A549 (cell line): ENCODE measurements at regions not wholly inside any gene's neighbourhood (a gene's known extent, or its start where the extent isn't known, plus 50 kb on each side); places are given as distances from the start of the nearest gene placed in this dataset.

Experiments used
- ATAC-seq, 2 experiments: fragments of 200-7000 bp in 1 of 2; fragments of >200 bp in 1 of 2; cut with Nextera tagmentation in 1 of 2; cut with Tn5 transposase in 1 of 2; 3 replicates each; pipeline versions ENCODE4 v1.8.0 to v1.9.1; 2018 to 2020; ENCODE audit warnings: mild to moderate bottlenecking in 1 of 2, moderate library complexity in 1 of 2
- CTCF ChIA-PET: fragments of 300-600 bp; sonication (Branson Sonifier 250); formaldehyde crosslinking; extraction: SDS; loops from one replicate; lab custom pipeline; 2021; ENCODE audit warnings: antibody characterized with exemption, inconsistent platforms; lab: Yijun Ruan, JAX
- POLR2A ChIA-PET: fragments of 350-600 bp; formaldehyde crosslinking; extraction: SDS; loops from one replicate; lab custom pipeline; 2021; ENCODE audit warnings: antibody characterized with exemption, inconsistent platforms; lab: Yijun Ruan, JAX
- DNase-seq, 2 experiments: peaks; one replicate each; pipeline versions ENCODE4 v3.0.0 to v3.0.0-alpha.2; 2011 to 2016; ENCODE audit warnings: low read depth in 1 of 2, low spot score in 1 of 2
- FAIRE-seq: peaks from 2 replicates; lab custom pipeline; 2011; peaks lifted over from hg19 to GRCh38; lab: Jason Lieb, UNC
- H3K27ac ChIP-seq, 2 experiments: fragments of >200 bp; sonication (Bioruptor Twin); formaldehyde crosslinking; 3 replicates each; pipeline ENCODE4 v1.5.1; 2016 to 2017
- H3K4me1 ChIP-seq: fragments of >200 bp; sonication (Bioruptor Twin); formaldehyde crosslinking; 3 replicates; pipeline ENCODE4 v1.6.1; 2016
- H3K4me2 ChIP-seq: fragments of >200 bp; sonication (Bioruptor Twin); formaldehyde crosslinking; 3 replicates; pipeline ENCODE4 v1.6.1; 2016
- H3K4me3 ChIP-seq: fragments of >200 bp; sonication (Bioruptor Twin); formaldehyde crosslinking; 3 replicates; pipeline ENCODE4 v1.5.1; 2016
- H3K9me3 ChIP-seq: fragments of >200 bp; sonication (Bioruptor Twin); formaldehyde crosslinking; 3 replicates; pipeline ENCODE4 v1.6.1; 2016
- ATOH8 ChIP-seq: fragments of 250-450 bp; sonication (Bioruptor Pico); IDR thresholded peaks from 2 replicates; pipeline ENCODE4 v1.5.0; 2020; ENCODE audit warnings: low read depth, mild to moderate bottlenecking, moderate library complexity
- CEBPB ChIP-seq, 2 experiments: fragments of >200 bp in 1 of 2; sonication (Bioruptor Twin) in 1 of 2; formaldehyde crosslinking in 1 of 2; IDR thresholded peaks; 2 replicates each; pipeline ENCODE4 v1.6.1; 2012 to 2016
- CHD2 ChIP-seq: fragments of 150-350 bp; IDR thresholded peaks from 2 replicates; pipeline ENCODE4 v1.6.1; 2014; ENCODE audit warnings: low read length; ENCODE audit not compliant: partially characterized antibody
- CHD4 ChIP-seq: fragments of 200-600 bp; sonication (generic); IDR thresholded peaks from 2 replicates; pipeline ENCODE4 v1.6.1; 2016; ENCODE audit warnings: antibody characterized with exemption, mild to moderate bottlenecking, borderline replicate concordance
- EHMT2 ChIP-seq: fragments of 200-600 bp; sonication (generic); IDR thresholded peaks from 2 replicates; pipeline ENCODE4 v1.6.1; 2016; ENCODE audit warnings: antibody characterized with exemption, low read depth, mild to moderate bottlenecking, moderate library complexity
- ELK1 ChIP-seq: fragments of 150-350 bp; IDR thresholded peaks from 2 replicates; pipeline ENCODE4 v1.6.1; 2014; ENCODE audit warnings: low read depth, mild to moderate bottlenecking, low read length
- EP300 ChIP-seq, 2 experiments: fragments of >200 bp; sonication (Bioruptor Twin); formaldehyde crosslinking; IDR thresholded peaks; 2 replicates in 1 of 2; 3 replicates in 1 of 2; pipeline ENCODE4 v1.6.1; 2016 to 2017
- FOSB ChIP-seq: fragments of 250-450 bp; sonication (Bioruptor Pico); IDR thresholded peaks from 2 replicates; pipeline ENCODE4 v1.5.0; 2020; ENCODE audit warnings: mild to moderate bottlenecking, moderate library complexity
- FOSL2 ChIP-seq, 2 experiments: fragments of 450-650 bp in 1 of 2; fragments of >200 bp in 1 of 2; sonication (Bioruptor Twin) in 1 of 2; formaldehyde crosslinking; IDR thresholded peaks; 2 replicates each; pipeline versions ENCODE4 v1.5.0 to v1.6.1; 2016 to 2020; ENCODE audit warnings: mild to moderate bottlenecking in 1 of 2, moderate library complexity in 1 of 2
- HDAC2 ChIP-seq: fragments of 200-600 bp; sonication (generic); IDR thresholded peaks from 2 replicates; pipeline ENCODE4 v1.6.1; 2016
- HES2 ChIP-seq: fragments of >200 bp; sonication (Bioruptor Twin); formaldehyde crosslinking; IDR thresholded peaks from 2 replicates; pipeline ENCODE4 v1.6.1; 2016
- HEYL ChIP-seq: fragments of 250-450 bp; sonication (Bioruptor Pico); IDR thresholded peaks from 2 replicates; pipeline ENCODE4 v1.8.0; 2021; ENCODE audit warnings: mild to moderate bottlenecking, moderate library complexity
- HMGXB4 ChIP-seq: fragments of 250-450 bp; sonication (Bioruptor Pico); IDR thresholded peaks from 2 replicates; pipeline ENCODE4 v1.5.0; 2021; ENCODE audit warnings: mild to moderate bottlenecking, moderate library complexity, borderline replicate concordance
- HOXB13 ChIP-seq: fragments of 250-450 bp; sonication (Bioruptor Pico); IDR thresholded peaks from 2 replicates; pipeline ENCODE4 v1.5.0; 2020; ENCODE audit warnings: low read depth, mild to moderate bottlenecking, moderate library complexity
- HOXB5 ChIP-seq: fragments of 250-450 bp; sonication (Bioruptor Pico); IDR thresholded peaks from 2 replicates; pipeline ENCODE4 v1.5.0; 2020; ENCODE audit warnings: mild to moderate bottlenecking, moderate library complexity
- KDM1A ChIP-seq: fragments of 200-600 bp; sonication (generic); IDR thresholded peaks from 2 replicates; pipeline ENCODE4 v1.6.1; 2016; ENCODE audit warnings: low read depth, mild to moderate bottlenecking
- KDM5A ChIP-seq: fragments of 200-600 bp; sonication (generic); IDR thresholded peaks from 2 replicates; pipeline ENCODE4 v1.6.1; 2016; ENCODE audit warnings: antibody characterized with exemption, mild to moderate bottlenecking
- MAFK ChIP-seq: fragments of 450-650 bp; IDR thresholded peaks from 2 replicates; pipeline ENCODE4 v1.6.1; 2014; ENCODE audit not compliant: partially characterized antibody
- MAX ChIP-seq: IDR thresholded peaks from 2 replicates; pipeline ENCODE4 v1.6.1; 2012
- MAZ ChIP-seq: fragments of 150-350 bp; IDR thresholded peaks from 2 replicates; pipeline ENCODE4 v1.6.1; 2014; ENCODE audit warnings: antibody characterized with exemption, low read depth, low read length, borderline replicate concordance
- NFE2L2 ChIP-seq: fragments of 150-350 bp; conservative IDR thresholded peaks from 2 replicates; pipeline ENCODE4 v1.6.1; 2014; ENCODE audit warnings: low read length
- NR3C1 ChIP-seq: fragments of >200 bp; sonication (Bioruptor Twin); formaldehyde crosslinking; IDR thresholded peaks from 3 replicates; pipeline ENCODE4 v1.6.1; 2017
- PHF8 ChIP-seq: fragments of 200-600 bp; sonication (generic); IDR thresholded peaks from 2 replicates; pipeline ENCODE4 v1.6.1; 2016; ENCODE audit warnings: low read depth, mild to moderate bottlenecking, antibody characterized with exemption, moderate library complexity, borderline replicate concordance
- POLR2A ChIP-seq: IDR thresholded peaks from 2 replicates; pipeline ENCODE4 v1.6.1; 2012; ENCODE audit warnings: mild to moderate bottlenecking, low read length
- POLR2AphosphoS2 ChIP-seq: conservative IDR thresholded peaks from 2 replicates; pipeline ENCODE4 v1.6.1; 2012; ENCODE audit warnings: low read length, improper control_type of control experiment, inconsistent platforms
- RAD21 ChIP-seq, 2 experiments: fragments of >200 bp in 1 of 2; sonication (Bioruptor Twin) in 1 of 2; formaldehyde crosslinking in 1 of 2; IDR thresholded peaks in 1 of 2; conservative IDR thresholded peaks in 1 of 2; 2 replicates in 1 of 2; 3 replicates in 1 of 2; pipeline ENCODE4 v1.6.1; 2012 to 2018; ENCODE audit warnings: inconsistent platforms in 1 of 2
- RNF2 ChIP-seq: fragments of 200-600 bp; sonication (generic); IDR thresholded peaks from 2 replicates; pipeline ENCODE4 v1.6.1; 2016; ENCODE audit warnings: low read depth, mild to moderate bottlenecking, antibody characterized with exemption, moderate library complexity, borderline replicate concordance
- USF2 ChIP-seq: fragments of 450-650 bp; IDR thresholded peaks from 2 replicates; pipeline ENCODE4 v1.6.1; 2014; ENCODE audit warnings: antibody characterized with exemption
- ZC3H11A ChIP-seq: fragments of 450-650 bp; IDR thresholded peaks from 2 replicates; pipeline ENCODE4 v1.6.1; 2014; ENCODE audit warnings: antibody characterized with exemption, mild to moderate bottlenecking
- ZFP36 ChIP-seq: fragments of 450-650 bp; IDR thresholded peaks from 2 replicates; pipeline ENCODE4 v1.6.1; 2014; ENCODE audit warnings: borderline replicate concordance; ENCODE audit not compliant: partially characterized antibody
- WGBS: methylation state at CpG from one replicate; pipeline ENCODE4 v1.1.6; 2017; ENCODE audit errors: missing lambda C conversion rate; 5-methylcytosine and 5-hydroxymethylcytosine counted together

- ATAC-seq (no peak), DNase-seq (no peak), FAIRE-seq (no peak)
- CTCF ChIA-PET: no interaction called here
- H3K9me3 ChIP-seq: no peaks in the 10 kb centered on the region
- H3K4me2 ChIP-seq: no peak overlapping the region
- H3K4me3 ChIP-seq: no peak overlapping the region
- no peak overlapping the region for H3K27ac ChIP-seq
- POLR2A ChIA-PET: no interaction called here
- TF ChIP-seq CHD2: no peak
- TF ChIP-seq KDM1A: no peak
- TF ChIP-seq NFE2L2: no peak
- no peak for TF ChIP-seq FOSL2 (IDR thresholded peaks at IDR 0.05)
- TF ChIP-seq FOSL2 (CRISPR knock-in tag; IDR thresholded peaks at IDR 0.05): no peak
- TF ChIP-seq ELK1: no peak
- no peaks in the 10 kb centered on the region for H3K4me1 ChIP-seq
These were observed 592.6 kb upstream of the CDH6 start for GRCh38 chr5:30600892-30601291.

GRCh38 chr5:30596495-30597064 lies 596.9 kb upstream of the CDH6 start:
- 29% methylated on average over 3 of the region's 3 CpGs for WGBS
- no peak for TF ChIP-seq HEYL (CRISPR knock-in tag)
- no peak for TF ChIP-seq PHF8
- TF ChIP-seq KDM5A: no peak
- no peak for TF ChIP-seq EHMT2
- no peak for TF ChIP-seq POLR2A
- TF ChIP-seq ZFP36: no peak
- no peak for TF ChIP-seq ATOH8
- TF ChIP-seq HOXB13 (CRISPR knock-in tag): no peak
- no peak for TF ChIP-seq HMGXB4 (CRISPR knock-in tag)
- no peak for TF ChIP-seq MAZ
- TF ChIP-seq FOSB: no peak
- no peak for TF ChIP-seq USF2
- TF ChIP-seq MAFK: no peak
- TF ChIP-seq ZC3H11A: no peak
- TF ChIP-seq CEBPB (IDR thresholded peaks at IDR 0.05): no peak
- TF ChIP-seq HDAC2: no peak
- ATAC-seq: no peak
- no peak for FAIRE-seq
- CTCF ChIA-PET: no interaction called here
- Histone ChIP-seq H3K4me2 (no peak overlapping the region), H3K4me3 (no peak overlapping the region), H3K9me3 (no peaks in the 10 kb centered on the region), H3K27ac (no peak overlapping the region), H3K4me1 (no peaks in the 10 kb centered on the region)
- POLR2A ChIA-PET: no interaction called here
- DNase-seq: no peak

- 7% methylated on average over 2 of the region's 2 CpGs for WGBS
- FAIRE-seq: no peak
- CTCF ChIA-PET: no interaction called here
These were observed 599.2 kb upstream of the CDH6 start for GRCh38 chr5:30594331-30594730.

More at GRCh38 chr5:30594331-30594730, 599.2 kb upstream of the CDH6 start:
- Histone ChIP-seq H3K4me2 (no peak overlapping the region), H3K4me3 (no peak overlapping the region), H3K9me3 (no peaks in the 10 kb centered on the region), H3K4me1 (no peaks in the 10 kb centered on the region), H3K27ac (no peak overlapping the region)
- DNase-seq (no peak), ATAC-seq (no peak)
- POLR2A ChIA-PET: no interaction called here
- TF ChIP-seq RNF2 (no peak), FOSL2 (IDR thresholded peaks at IDR 0.05) (no peak), FOSL2 (CRISPR knock-in tag; IDR thresholded peaks at IDR 0.05) (no peak), MAX (no peak), NR3C1 (no peak), EP300 (IDR thresholded peaks at IDR 0.05) (no peak), CHD4 (no peak), RAD21 (conservative IDR thresholded peaks at IDR 0.05 in 1 of 2, IDR thresholded peaks at IDR 0.05 in 1 of 2) (no peak), HEYL (CRISPR knock-in tag) (no peak), POLR2AphosphoS2 (no peak), HOXB5 (CRISPR knock-in tag) (no peak), CEBPB (IDR thresholded peaks at IDR 0.05) (no peak), PHF8 (no peak), HES2 (no peak), ELK1 (no peak)
